Ovary (tissue), 3 donors: ENCODE measurements at regions not wholly inside any gene's neighbourhood (a gene's known extent, or its start where the extent isn't known, plus 50 kb on each side); places are given as distances from the start of the nearest gene placed in this dataset.

Experiments
- CTCF ChIP-seq, 3 donors: fragments of 450-650 bp in 2 of 3; fragments of 200-600 bp in 1 of 3; IDR thresholded peaks; one replicate each; pipeline versions ENCODE4 v1.5.1 to v1.8.0; 2016 to 2022; ENCODE audit warnings: antibody characterized with exemption in 3 of 3, mild to moderate bottlenecking in 1 of 3
- EP300 ChIP-seq: sonication (generic); formaldehyde crosslinking; IDR thresholded peaks from one replicate; pipeline ENCODE4 v1.6.1; 2017; ENCODE audit warnings: antibody characterized with exemption
- POLR2A ChIP-seq: fragments of 450-650 bp; IDR thresholded peaks from one replicate; pipeline ENCODE4 v1.6.1; 2017; ENCODE audit warnings: antibody characterized with exemption, mild to moderate bottlenecking, moderate library complexity
- donor health status: DM: no; HTN: no; CAD: no.

GRCh38 chr5:166980666-166981065 is 1310.8 kb upstream of the WWC1 start:
- TF ChIP-seq POLR2A (no peak), CTCF (IDR thresholded peaks at IDR 0.05) (no peak), EP300 (no peak)
